ENCODE measurements at regions not wholly inside any gene's neighbourhood (a gene's known extent, or its start where the extent isn't known, plus 50 kb on each side); places are given as distances from the start of the nearest gene placed in this dataset.

- no peak overlapping the region for H3K14ac ChIP-seq (ENCODE audit: low read length in 2 of 2)
- no peak overlapping the region for H2BK120ac ChIP-seq (ENCODE audit: low read depth, low read length)
- no peaks in the 10 kb centered on the region for H3K27me3 ChIP-seq (ENCODE audit: control insufficient read depth in 1 of 2, insufficient read depth in 1 of 2, low read length in 2 of 2)
- no peak overlapping the region for H3K27ac ChIP-seq (ENCODE audit: low read length, poor library complexity, severe bottlenecking)
- no peak overlapping the region for H2BK5ac ChIP-seq (ENCODE audit: low read depth, low read length, poor library complexity, severe bottlenecking)
- no peak overlapping the region for H2AK5ac ChIP-seq (ENCODE audit: low read length, severe bottlenecking)
- H4K91ac ChIP-seq (ENCODE audit: low read length): no peak overlapping the region
- H2AFZ ChIP-seq (ENCODE audit: low read depth, low read length): no peak overlapping the region
- H3K4me2 ChIP-seq (ENCODE audit: low read length, poor library complexity, severe bottlenecking): no peak overlapping the region
- peaks cover 4 to 11% of the 10 kb centered on the region in 2 experiments for H3K36me3 ChIP-seq (ENCODE audit: control insufficient read depth in 1 of 2, insufficient read depth in 2 of 2, low read depth in 1 of 2, low read length in 2 of 2)
- H3K4me1 ChIP-seq (ENCODE audit: control insufficient read depth, insufficient read depth, low read depth, low read length): peaks cover 7% of the 10 kb centered on the region
- peaks cover 43% of the 10 kb centered on the region for H3K79me1 ChIP-seq (replicated peaks; ENCODE audit: low read length, poor library complexity, severe bottlenecking)
- H3K9ac ChIP-seq (ENCODE audit: low read length): no peak overlapping the region
- no peaks in the 10 kb centered on the region for H3K9me3 ChIP-seq (ENCODE audit: control insufficient read depth, low read length)
- H4K8ac ChIP-seq (ENCODE audit: low read length): no peak overlapping the region
- H3K23ac ChIP-seq (ENCODE audit: low read length in 2 of 2): no peak overlapping the region
- H3K18ac ChIP-seq (ENCODE audit: low read depth in 1 of 2, low read length in 2 of 2): no peak overlapping the region
- H3K4ac ChIP-seq (ENCODE audit: low read depth in 1 of 2, low read length in 2 of 2): no peak overlapping the region
- no peak overlapping the region for H2BK15ac ChIP-seq (ENCODE audit: low read depth, poor library complexity, severe bottlenecking)
- 100% methylated on average over 3 of the region's 5 CpGs for WGBS
- H2BK12ac ChIP-seq (ENCODE audit: low read length in 2 of 2): no peak overlapping the region
- H3K4me3 ChIP-seq (ENCODE audit: insufficient read depth in 1 of 2, low read depth in 1 of 2, low read length in 2 of 2): no peak overlapping the region
- no peak for DNase-seq
These were observed 68.4 kb upstream of the CYP2D6 start for GRCh38 chr22:42199025-42199424.

DNA sequence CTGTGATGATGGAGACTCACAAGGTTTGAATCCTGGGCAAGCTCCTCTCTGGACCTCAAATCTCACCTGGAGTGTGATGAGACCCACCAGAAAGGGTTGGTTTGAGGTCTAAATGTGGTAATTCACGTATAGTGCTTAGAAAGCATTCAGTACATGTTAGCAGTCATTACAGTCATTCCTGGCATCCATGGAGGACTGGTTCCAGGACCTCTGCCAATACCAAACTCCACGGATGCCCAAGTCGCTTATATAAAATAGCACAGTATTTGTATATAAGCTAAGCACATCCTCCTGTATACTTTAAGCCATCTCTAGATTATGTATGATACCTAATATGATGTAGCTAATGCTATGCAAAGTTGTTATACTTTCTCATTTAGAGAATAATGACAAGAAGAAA, 67.6 kb upstream of the CYP2D6 start:
- peaks cover 4 to 11% of the 10 kb centered on the region in 2 experiments for H3K36me3 ChIP-seq (ENCODE audit: control insufficient read depth in 1 of 2, insufficient read depth in 2 of 2, low read depth in 1 of 2, low read length in 2 of 2)
- no peak overlapping the region for H2BK120ac ChIP-seq (ENCODE audit: low read depth, low read length)
- no peak overlapping the region for H4K91ac ChIP-seq (ENCODE audit: low read length)
- no peak overlapping the region for H2AK5ac ChIP-seq (ENCODE audit: low read length, severe bottlenecking)
- no peak overlapping the region for H3K4me2 ChIP-seq (ENCODE audit: low read length, poor library complexity, severe bottlenecking)
- H3K4me3 ChIP-seq (ENCODE audit: insufficient read depth in 1 of 2, low read depth in 1 of 2, low read length in 2 of 2): no peak overlapping the region
- DNase-seq: no peak
- no peak overlapping the region for H3K4ac ChIP-seq (ENCODE audit: low read depth in 1 of 2, low read length in 2 of 2)
- peaks cover 42% of the 10 kb centered on the region for H3K79me1 ChIP-seq (replicated peaks; ENCODE audit: low read length, poor library complexity, severe bottlenecking)
- H3K14ac ChIP-seq (ENCODE audit: low read length in 2 of 2): no peak overlapping the region
- no peaks in the 10 kb centered on the region for H3K9me3 ChIP-seq (ENCODE audit: control insufficient read depth, low read length)
- WGBS: 100% methylated on average over 1 of the region's 3 CpGs
- no peak overlapping the region for H3K23ac ChIP-seq (ENCODE audit: low read length in 2 of 2)
- no peak overlapping the region for H3K18ac ChIP-seq (ENCODE audit: low read depth in 1 of 2, low read length in 2 of 2)
- H3K27me3 ChIP-seq (ENCODE audit: control insufficient read depth in 1 of 2, insufficient read depth in 1 of 2, low read length in 2 of 2): no peaks in the 10 kb centered on the region
- H3K27ac ChIP-seq (ENCODE audit: low read length, poor library complexity, severe bottlenecking): no peak overlapping the region
- no peak overlapping the region for H2AFZ ChIP-seq (ENCODE audit: low read depth, low read length)
- H3K4me1 ChIP-seq (ENCODE audit: control insufficient read depth, insufficient read depth, low read depth, low read length): peaks cover 7% of the 10 kb centered on the region
- H2BK15ac ChIP-seq (ENCODE audit: low read depth, poor library complexity, severe bottlenecking): no peak overlapping the region
- H4K8ac ChIP-seq (ENCODE audit: low read length): no peak overlapping the region
- H3K9ac ChIP-seq (ENCODE audit: low read length): no peak overlapping the region
- no peak overlapping the region for H2BK12ac ChIP-seq (ENCODE audit: low read length in 2 of 2)
- no peak overlapping the region for H2BK5ac ChIP-seq (ENCODE audit: low read depth, low read length, poor library complexity, severe bottlenecking)

DNA sequence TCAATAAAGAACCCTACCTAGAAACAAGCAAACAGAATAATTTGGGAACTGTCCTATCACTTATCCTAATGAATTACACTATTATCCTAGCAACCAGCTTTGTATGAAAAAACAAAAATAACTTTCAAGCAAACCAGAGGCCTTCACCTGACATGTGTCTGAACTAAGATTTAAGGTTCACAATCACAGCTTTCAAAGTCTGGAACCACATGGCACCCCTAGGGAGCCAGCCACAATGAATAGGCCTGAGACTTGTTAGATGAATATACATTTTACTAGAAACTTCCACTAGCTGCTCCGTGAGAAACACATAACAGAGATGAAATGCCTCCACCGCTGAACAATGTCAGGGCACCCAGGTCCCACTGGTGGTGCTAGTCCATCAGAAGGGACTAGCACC, 65.8 kb upstream of the CYP2D6 start:
- no peak overlapping the region for H3K4ac ChIP-seq (ENCODE audit: low read depth in 1 of 2, low read length in 2 of 2)
- H2AFZ ChIP-seq (ENCODE audit: low read depth, low read length): no peak overlapping the region
- no peak overlapping the region for H2BK120ac ChIP-seq (ENCODE audit: low read depth, low read length)
- no peak overlapping the region for H3K27ac ChIP-seq (ENCODE audit: low read length, poor library complexity, severe bottlenecking)
- no peaks in the 10 kb centered on the region for H3K9me3 ChIP-seq (ENCODE audit: control insufficient read depth, low read length)
- H3K4me3 ChIP-seq (ENCODE audit: insufficient read depth in 1 of 2, low read depth in 1 of 2, low read length in 2 of 2): no peak overlapping the region
- H3K9ac ChIP-seq (ENCODE audit: low read length): no peak overlapping the region
- no peak overlapping the region for H3K4me2 ChIP-seq (ENCODE audit: low read length, poor library complexity, severe bottlenecking)
- H3K18ac ChIP-seq (ENCODE audit: low read depth in 1 of 2, low read length in 2 of 2): no peak overlapping the region
- H2BK12ac ChIP-seq (ENCODE audit: low read length in 2 of 2): no peak overlapping the region
- no peak overlapping the region for H4K91ac ChIP-seq (ENCODE audit: low read length)
- no peak overlapping the region for H2BK15ac ChIP-seq (ENCODE audit: low read depth, poor library complexity, severe bottlenecking)
- H3K36me3 ChIP-seq (ENCODE audit: control insufficient read depth in 1 of 2, insufficient read depth in 2 of 2, low read depth in 1 of 2, low read length in 2 of 2): peaks cover 4 to 9% of the 10 kb centered on the region in 2 experiments
- no peak overlapping the region for H2AK5ac ChIP-seq (ENCODE audit: low read length, severe bottlenecking)
- H3K27me3 ChIP-seq (ENCODE audit: control insufficient read depth in 1 of 2, insufficient read depth in 1 of 2, low read length in 2 of 2): no peaks in the 10 kb centered on the region
- no peak overlapping the region for H2BK5ac ChIP-seq (ENCODE audit: low read depth, low read length, poor library complexity, severe bottlenecking)
- peaks cover 51% of the 10 kb centered on the region for H3K79me1 ChIP-seq (replicated peaks; ENCODE audit: low read length, poor library complexity, severe bottlenecking)
- no peak overlapping the region for H3K14ac ChIP-seq (ENCODE audit: low read length in 2 of 2)
- DNase-seq: no peak
- H3K4me1 ChIP-seq (ENCODE audit: control insufficient read depth, insufficient read depth, low read depth, low read length): peaks cover 3% of the 10 kb centered on the region
- no peak overlapping the region for H3K23ac ChIP-seq (ENCODE audit: low read length in 2 of 2)
- 100% methylated on average over 2 of the region's 2 CpGs for WGBS
- no peak overlapping the region for H4K8ac ChIP-seq (ENCODE audit: low read length)

GRCh38 chr22:42194953-42195352, 64.3 kb upstream of the CYP2D6 start:
- no peak overlapping the region for H3K4me3 ChIP-seq (ENCODE audit: insufficient read depth in 1 of 2, low read depth in 1 of 2, low read length in 2 of 2)
- no peak overlapping the region for H4K91ac ChIP-seq (ENCODE audit: low read length)
- no peak overlapping the region for H3K9ac ChIP-seq (ENCODE audit: low read length)
- H2BK120ac ChIP-seq (ENCODE audit: low read depth, low read length): no peak overlapping the region
- no peak overlapping the region for H2BK12ac ChIP-seq (ENCODE audit: low read length in 2 of 2)
- no peak overlapping the region for H3K27ac ChIP-seq (ENCODE audit: low read length, poor library complexity, severe bottlenecking)
- H3K4ac ChIP-seq (ENCODE audit: low read depth in 1 of 2, low read length in 2 of 2): no peak overlapping the region
- H3K27me3 ChIP-seq (ENCODE audit: control insufficient read depth in 1 of 2, insufficient read depth in 1 of 2, low read length in 2 of 2): no peaks in the 10 kb centered on the region
- H3K18ac ChIP-seq (ENCODE audit: low read depth in 1 of 2, low read length in 2 of 2): no peak overlapping the region
- no peak for DNase-seq
- no peak overlapping the region for H2BK15ac ChIP-seq (ENCODE audit: low read depth, poor library complexity, severe bottlenecking)
- H3K79me1 ChIP-seq (replicated peaks; ENCODE audit: low read length, poor library complexity, severe bottlenecking): peaks cover 44% of the 10 kb centered on the region
- no peak overlapping the region for H3K4me2 ChIP-seq (ENCODE audit: low read length, poor library complexity, severe bottlenecking)
- H3K23ac ChIP-seq (ENCODE audit: low read length in 2 of 2): no peak overlapping the region
- H3K36me3 ChIP-seq (ENCODE audit: control insufficient read depth in 1 of 2, insufficient read depth in 2 of 2, low read depth in 1 of 2, low read length in 2 of 2): peaks cover 0 to 2% of the 10 kb centered on the region in 2 experiments
- H3K4me1 ChIP-seq (ENCODE audit: control insufficient read depth, insufficient read depth, low read depth, low read length): peaks cover 4% of the 10 kb centered on the region
- H2AFZ ChIP-seq (ENCODE audit: low read depth, low read length): no peak overlapping the region
- H3K14ac ChIP-seq (ENCODE audit: low read length in 2 of 2): no peak overlapping the region
- H2BK5ac ChIP-seq (ENCODE audit: low read depth, low read length, poor library complexity, severe bottlenecking): no peak overlapping the region
- H3K9me3 ChIP-seq (ENCODE audit: control insufficient read depth, low read length): no peaks in the 10 kb centered on the region
- no peak overlapping the region for H2AK5ac ChIP-seq (ENCODE audit: low read length, severe bottlenecking)
- no peak overlapping the region for H4K8ac ChIP-seq (ENCODE audit: low read length)
